Right lobe of liver (tissue), 6 donors: ENCODE measurements at regions not wholly inside any gene's neighbourhood (a gene's known extent, or its start where the extent isn't known, plus 50 kb on each side); places are given as distances from the start of the nearest gene placed in this dataset.
"Not testable (repeated sequence)": the region's sequence is repeated elsewhere in the genome, so short reads cannot be mapped to it uniquely, and the experiment has no call there.

ENCODE experiments used
- ATAC-seq, 4 donors: fragments of 200-7000 bp; cut with Tn5 transposase; one replicate each; pipeline ENCODE4 v1.9.1; 2020; ENCODE audit warnings: mild to moderate bottlenecking in 4 of 4, moderate library complexity in 4 of 4
- DNase-seq, 3 donors: peaks; one replicate each; pipeline ENCODE4 v3.0.0-alpha.2; 2020
- H3K27ac ChIP-seq, 3 donors: fragments of 200-600 bp; one replicate each; pipeline ENCODE4 v1.8.0; 2022
- H3K27me3 ChIP-seq, 2 donors: fragments of 200-600 bp; one replicate each; pipeline ENCODE4 v1.8.0; 2022
- H3K36me3 ChIP-seq, 4 donors: fragments of 200-600 bp; sonication (generic) in 1 of 4; one replicate each; pipeline versions ENCODE4 v1.5.1 to v1.8.0; 2017 to 2022; ENCODE audit warnings: control low read depth in 1 of 4
- H3K4me1 ChIP-seq, 4 donors: fragments of 200-600 bp; sonication (generic) in 1 of 4; one replicate each; pipeline versions ENCODE4 v1.5.1 to v1.8.0; 2017 to 2022; ENCODE audit warnings: control low read depth in 1 of 4
- H3K4me3 ChIP-seq, 3 donors: fragments of 200-600 bp; one replicate each; pipeline ENCODE4 v1.8.0; 2022
- H3K9me3 ChIP-seq, 4 donors: fragments of 200-600 bp; sonication (generic) in 1 of 4; one replicate each; pipeline versions ENCODE4 v1.5.1 to v1.8.0; 2017 to 2022; ENCODE audit warnings: control low read depth in 1 of 4
- WGBS: methylation state at CpG from one replicate; pipeline ENCODE4 v1.1.6; 2018; ENCODE audit warnings: low coverage, low lambda C conversion rate; ENCODE audit not compliant: insufficient coverage; ENCODE audit errors: missing lambda C conversion rate; 5-methylcytosine and 5-hydroxymethylcytosine counted together
- intact Hi-C, 2 donors: fragments of 100-400 bp; cut with DNase I; formaldehyde crosslinking; loops; one replicate each; pipeline versions ENCODE4 v1.11.2 to v1.14.1; 2022
- TF ChIP-seq, protein P1 (sequence below), 4 donors: fragments of 200-600 bp in 3 of 4; fragments of 450-650 bp in 1 of 4; IDR thresholded peaks; one replicate each; pipeline versions ENCODE4 v1.5.1 to v1.8.0; 2016 to 2022; ENCODE audit warnings: antibody characterized with exemption in 4 of 4, mild to moderate bottlenecking in 2 of 4
- donor health status: DM: no; HTN: yes; CAD: no.
- donor health status: DM: no; HTN: no; CAD: no.
- donor health status: DM: no; HTN: no; CAD: no.
- donor health status: DM: no; HTN: yes; CAD: no.
- donor health status: DM: no; HTN: yes; CAD: no.

DNA sequence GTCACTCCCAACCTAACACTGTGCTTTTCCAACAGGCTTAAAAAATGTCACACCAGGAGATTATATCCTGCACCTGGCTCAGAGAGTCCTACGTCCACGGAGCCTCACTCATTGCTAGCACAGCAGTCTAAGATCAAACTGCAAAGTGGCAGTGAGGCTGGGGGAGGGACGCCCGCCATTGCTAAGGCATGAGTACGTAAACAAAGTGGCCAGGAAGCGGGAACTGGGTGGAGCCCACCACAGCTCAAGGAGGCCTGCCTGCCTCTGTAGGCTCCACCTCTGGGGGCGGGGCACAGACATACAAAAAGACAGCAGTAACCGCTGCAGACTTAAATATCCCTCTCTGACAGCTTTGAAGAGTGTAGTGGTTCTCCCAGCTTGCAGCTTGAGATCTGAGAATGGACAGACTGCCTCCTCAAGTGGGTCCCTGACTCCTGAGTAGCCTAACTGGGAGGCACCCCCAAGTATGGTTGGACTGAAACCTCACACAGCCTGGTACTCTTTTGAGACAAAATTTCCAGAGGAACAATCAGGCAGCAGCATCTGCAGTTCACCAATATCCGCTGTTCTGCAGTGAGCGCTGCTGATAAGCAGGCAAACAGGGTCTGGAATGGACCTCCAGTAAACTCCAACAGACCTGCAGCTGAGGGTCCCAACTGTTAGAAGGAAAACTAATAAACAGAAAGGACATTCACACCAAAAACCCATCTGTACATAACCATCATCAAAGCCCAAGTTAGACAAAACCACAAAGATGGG is 2986.4 kb upstream of the OR11H1 start:
- intact Hi-C loops, H3K27me3 ChIP-seq, H3K4me3 ChIP-seq, H3K9me3 ChIP-seq, H3K4me1 ChIP-seq, H3K36me3 ChIP-seq, H3K27ac ChIP-seq, ATAC-seq: not testable (repeated sequence)
- DNase-seq = peak in 2 of 3 donors; percentile 7 to 35
- 42% methylated on average over 6 of the region's 10 CpGs for WGBS

DNA sequence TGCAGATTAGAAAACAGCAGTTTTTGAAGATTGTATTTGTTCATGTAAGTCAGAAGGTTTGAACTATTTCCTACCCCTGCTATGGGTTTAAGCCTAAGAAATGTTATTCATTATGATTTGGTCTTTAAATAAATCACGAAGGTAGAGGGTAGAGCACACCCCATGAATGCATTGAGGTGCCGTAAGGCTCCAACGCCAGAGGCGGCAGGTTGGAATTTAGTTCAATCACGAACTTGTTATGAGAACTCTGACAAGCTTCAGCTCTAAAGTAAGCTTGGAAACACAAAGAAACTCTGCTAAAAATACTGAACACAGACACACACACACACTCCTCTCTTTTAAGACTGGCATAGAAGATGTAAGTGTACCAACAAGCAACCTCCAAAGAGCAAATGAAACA is 2974.6 kb upstream of the OR11H1 start:
- H3K9me3 ChIP-seq, intact Hi-C loops: not testable (repeated sequence)

DNA sequence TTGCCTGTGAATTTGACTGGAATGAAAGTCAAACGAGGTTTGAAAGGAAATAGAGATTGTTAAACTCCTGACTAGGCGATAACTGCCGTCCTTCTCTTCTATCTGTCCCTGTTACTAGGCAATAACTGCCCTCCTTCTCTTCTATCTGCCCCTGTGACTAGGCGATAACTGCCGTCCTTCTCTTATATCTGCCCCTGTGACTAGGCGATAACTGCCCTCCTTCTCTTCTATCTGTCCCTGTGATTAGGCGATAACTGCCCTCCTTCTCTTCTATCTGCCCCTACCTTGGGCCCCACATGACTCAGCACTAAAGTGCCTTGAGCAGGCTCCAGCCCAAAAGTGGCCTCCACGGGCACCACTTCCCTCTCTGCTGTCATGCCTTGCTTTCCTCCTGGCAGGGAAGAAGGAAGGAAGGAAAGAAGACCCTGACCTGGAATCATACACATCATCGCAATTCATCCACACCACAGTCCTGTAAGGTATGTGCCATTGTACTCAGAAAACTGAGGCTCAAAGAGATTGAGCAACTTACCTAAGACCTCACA is 2973.3 kb upstream of the OR11H1 start:
- H3K36me3 ChIP-seq, ATAC-seq, DNase-seq, intact Hi-C loops, H3K9me3 ChIP-seq, H3K27me3 ChIP-seq, H3K27ac ChIP-seq, H3K4me1 ChIP-seq, H3K4me3 ChIP-seq: not testable (repeated sequence)
- WGBS = 55% methylated on average over 6 of the region's 9 CpGs

More for the DNA sequence above, 2974.6 kb upstream of the OR11H1 start:
- not testable (repeated sequence) for H3K4me1 ChIP-seq, H3K36me3 ChIP-seq, H3K27me3 ChIP-seq, H3K4me3 ChIP-seq, ATAC-seq, H3K27ac ChIP-seq
- 57% methylated on average over 5 of the region's 5 CpGs for WGBS
- peak in 1 of 3 donors; percentile 16 for DNase-seq

DNA sequence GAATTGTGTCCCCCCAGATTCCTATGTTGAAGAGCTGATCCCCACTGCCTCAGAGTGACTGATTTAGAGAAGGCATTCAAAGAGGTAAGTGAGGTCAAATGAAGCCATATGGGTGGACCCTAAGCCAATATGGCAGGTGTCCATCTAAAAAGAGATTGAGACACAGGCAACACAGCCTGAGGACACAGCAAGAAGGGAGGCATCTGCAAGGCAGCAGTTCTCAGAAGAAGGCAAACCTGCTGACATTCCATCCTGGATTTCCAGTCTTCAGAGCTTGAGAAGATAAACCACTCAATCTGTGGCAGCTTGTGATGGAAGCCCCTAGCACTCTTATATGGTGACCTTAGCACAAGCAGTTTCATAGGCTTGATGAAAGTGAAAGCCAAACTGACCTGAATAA is 2956.5 kb upstream of the OR11H1 start:
- H3K36me3 ChIP-seq, H3K4me3 ChIP-seq, H3K27me3 ChIP-seq, H3K4me1 ChIP-seq, H3K27ac ChIP-seq, DNase-seq, intact Hi-C loops, ATAC-seq, H3K9me3 ChIP-seq: not testable (repeated sequence)

DNA sequence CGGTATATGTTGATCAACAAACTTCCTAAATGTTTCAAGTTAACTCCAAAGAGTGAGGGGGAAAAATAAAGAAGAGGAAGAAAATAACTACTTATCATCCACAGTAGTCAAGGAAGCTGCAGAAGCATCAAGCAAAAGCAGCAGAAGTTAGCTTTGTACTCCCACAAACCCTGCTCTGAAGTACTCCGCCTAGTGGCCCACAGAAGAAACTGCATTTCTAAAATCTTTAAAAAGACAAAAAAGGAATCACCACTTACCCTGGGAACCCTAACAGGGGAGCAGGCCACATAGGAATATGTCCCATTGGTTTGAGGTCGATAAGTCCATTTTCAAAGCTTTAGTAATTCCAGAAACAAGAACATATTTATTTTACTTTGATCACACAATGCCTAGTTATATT is 2948.3 kb upstream of the OR11H1 start:
- 15% methylated on average over 3 of the region's 3 CpGs for WGBS
- DNase-seq, H3K4me3 ChIP-seq, H3K4me1 ChIP-seq, intact Hi-C loops, H3K36me3 ChIP-seq, H3K27ac ChIP-seq, H3K27me3 ChIP-seq, ATAC-seq, H3K9me3 ChIP-seq: not testable (repeated sequence)
- TF ChIP-seq, protein P1, sequence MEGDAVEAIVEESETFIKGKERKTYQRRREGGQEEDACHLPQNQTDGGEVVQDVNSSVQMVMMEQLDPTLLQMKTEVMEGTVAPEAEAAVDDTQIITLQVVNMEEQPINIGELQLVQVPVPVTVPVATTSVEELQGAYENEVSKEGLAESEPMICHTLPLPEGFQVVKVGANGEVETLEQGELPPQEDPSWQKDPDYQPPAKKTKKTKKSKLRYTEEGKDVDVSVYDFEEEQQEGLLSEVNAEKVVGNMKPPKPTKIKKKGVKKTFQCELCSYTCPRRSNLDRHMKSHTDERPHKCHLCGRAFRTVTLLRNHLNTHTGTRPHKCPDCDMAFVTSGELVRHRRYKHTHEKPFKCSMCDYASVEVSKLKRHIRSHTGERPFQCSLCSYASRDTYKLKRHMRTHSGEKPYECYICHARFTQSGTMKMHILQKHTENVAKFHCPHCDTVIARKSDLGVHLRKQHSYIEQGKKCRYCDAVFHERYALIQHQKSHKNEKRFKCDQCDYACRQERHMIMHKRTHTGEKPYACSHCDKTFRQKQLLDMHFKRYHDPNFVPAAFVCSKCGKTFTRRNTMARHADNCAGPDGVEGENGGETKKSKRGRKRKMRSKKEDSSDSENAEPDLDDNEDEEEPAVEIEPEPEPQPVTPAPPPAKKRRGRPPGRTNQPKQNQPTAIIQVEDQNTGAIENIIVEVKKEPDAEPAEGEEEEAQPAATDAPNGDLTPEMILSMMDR (IDR thresholded peaks at IDR 0.05) = peak in 2 of 4 donors; percentile 24 to 39

DNA sequence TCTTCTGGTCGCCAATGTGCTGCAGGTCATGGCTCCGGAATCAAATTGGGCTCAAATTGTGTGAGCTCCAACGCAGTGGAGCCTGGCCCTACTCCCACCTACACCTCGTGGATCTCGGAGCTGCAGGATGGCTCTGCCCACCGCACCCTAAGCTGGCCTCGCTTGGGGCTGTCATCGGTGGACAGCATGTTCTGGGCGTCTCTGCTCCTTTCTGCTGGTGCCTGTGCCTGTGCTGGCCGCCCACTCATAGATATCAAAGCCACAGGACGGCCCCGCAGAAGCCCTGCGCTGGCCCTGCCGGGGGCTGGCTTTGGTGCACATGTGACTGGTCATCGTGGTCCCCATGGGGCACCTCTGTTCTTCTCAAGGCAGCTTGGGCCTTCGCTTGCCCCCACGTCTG is 2943.5 kb upstream of the OR11H1 start:
- H3K4me1 ChIP-seq, intact Hi-C loops, H3K4me3 ChIP-seq, ATAC-seq, H3K27ac ChIP-seq, H3K27me3 ChIP-seq, DNase-seq, H3K36me3 ChIP-seq, H3K9me3 ChIP-seq: not testable (repeated sequence)
- WGBS = 50% methylated on average over 8 of the region's 17 CpGs

DNA sequence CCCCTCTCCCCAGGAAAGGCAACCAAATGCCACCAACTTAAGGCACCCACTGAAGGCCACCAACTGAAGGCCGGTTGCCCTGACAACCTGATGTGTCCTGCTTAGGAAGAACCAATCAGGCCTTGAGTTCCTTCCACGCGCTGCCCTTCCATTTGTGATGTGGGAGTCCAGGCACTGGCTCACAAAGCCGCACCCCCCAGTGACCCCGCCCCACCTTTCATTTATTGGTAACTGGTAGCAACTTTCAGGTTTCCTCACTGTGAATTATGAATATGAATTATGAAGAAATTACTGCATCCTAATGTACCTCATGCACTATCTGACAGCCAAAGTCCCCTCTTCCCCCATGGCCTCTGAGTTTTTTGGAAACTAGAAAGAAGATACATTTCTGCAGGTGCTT is 2943.1 kb upstream of the OR11H1 start:
- intact Hi-C loops, H3K36me3 ChIP-seq, H3K9me3 ChIP-seq, H3K4me3 ChIP-seq, DNase-seq, H3K27me3 ChIP-seq, H3K4me1 ChIP-seq, ATAC-seq, H3K27ac ChIP-seq: not testable (repeated sequence)
- 50% methylated on average over 1 of the region's 5 CpGs for WGBS

DNA sequence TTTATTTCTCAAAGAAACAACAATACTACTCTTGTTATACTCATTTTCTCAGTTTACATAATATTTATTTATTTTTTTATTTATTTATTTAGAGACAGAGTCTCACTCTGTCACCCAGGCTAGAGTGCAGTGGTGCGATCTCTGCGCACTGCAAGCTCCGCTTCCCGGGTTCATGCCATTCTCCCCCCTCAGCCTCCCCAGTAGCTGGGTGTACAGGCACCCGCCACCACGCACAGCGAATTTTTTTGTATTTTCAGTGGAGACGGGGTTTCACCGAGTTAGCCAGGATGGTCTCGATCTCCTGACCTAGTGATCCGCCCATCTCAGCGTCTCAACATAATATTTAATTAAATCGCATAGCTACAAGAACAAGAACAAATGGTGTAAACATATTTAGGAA is 2932.3 kb upstream of the OR11H1 start:
- H3K36me3 ChIP-seq, H3K27ac ChIP-seq, H3K4me1 ChIP-seq, H3K4me3 ChIP-seq, H3K27me3 ChIP-seq, DNase-seq, intact Hi-C loops, ATAC-seq, H3K9me3 ChIP-seq: not testable (repeated sequence)
- 63% methylated on average over 13 of the region's 13 CpGs for WGBS

DNA sequence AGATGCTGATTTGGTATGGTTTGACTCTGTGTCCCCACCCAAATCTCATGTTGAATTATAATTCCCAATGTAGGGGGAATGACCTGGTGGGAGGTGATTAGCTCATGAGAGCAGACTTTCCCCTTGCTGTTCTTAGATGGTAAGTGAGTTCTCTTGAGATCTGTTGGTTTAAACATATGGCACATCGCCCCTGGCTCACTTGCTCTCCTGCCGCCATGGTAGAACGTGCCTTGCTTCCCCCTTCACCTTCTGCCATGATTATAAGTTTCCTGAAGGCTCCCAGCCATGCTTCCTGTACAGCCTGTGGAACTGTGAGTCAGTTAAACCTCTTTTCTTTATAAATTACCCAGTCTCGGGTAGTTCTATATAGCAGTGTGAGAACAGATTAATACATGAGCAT is 2930.2 kb upstream of the OR11H1 start:
- H3K27me3 ChIP-seq, H3K4me1 ChIP-seq, H3K4me3 ChIP-seq, intact Hi-C loops, H3K27ac ChIP-seq, H3K36me3 ChIP-seq, H3K9me3 ChIP-seq, DNase-seq, ATAC-seq: not testable (repeated sequence)
- 63% methylated on average over 4 of the region's 4 CpGs for WGBS

DNA sequence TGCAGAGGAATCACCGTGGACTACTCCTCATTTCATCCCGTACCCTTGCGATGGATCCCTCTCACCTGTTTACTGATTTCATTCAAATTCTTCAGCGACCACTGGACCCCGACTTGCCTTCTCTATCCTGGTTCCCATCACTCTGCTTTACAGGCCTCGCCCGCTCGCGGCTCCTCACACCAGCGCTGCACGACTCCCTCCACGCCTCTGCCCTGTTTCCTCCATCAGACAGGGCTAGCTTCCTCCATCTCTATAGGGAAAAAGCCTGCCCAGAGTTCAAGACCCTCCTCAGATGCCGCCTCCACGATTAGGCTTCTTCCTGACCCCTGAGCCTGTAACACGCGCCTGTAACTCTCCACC is 2926.5 kb upstream of the OR11H1 start:
- ATAC-seq, H3K27ac ChIP-seq, H3K36me3 ChIP-seq, H3K4me1 ChIP-seq, H3K9me3 ChIP-seq, DNase-seq, intact Hi-C loops, H3K27me3 ChIP-seq: not testable (repeated sequence)
- WGBS = 65% methylated on average over 16 of the region's 16 CpGs
- H3K4me3 ChIP-seq = peak overlapping the region in 1 of 3 donors; percentile 25
